NCI-H774 (cell line): ENCODE measurements at regions not wholly inside any gene's neighbourhood (a gene's known extent, or its start where the extent isn't known, plus 50 kb on each side); places are given as distances from the start of the nearest gene placed in this dataset.
"Not testable (repeated sequence)": the region's sequence is repeated elsewhere in the genome, so short reads cannot be mapped to it uniquely, and the experiment has no call there.

ENCODE experiments used
- DNase-seq: peaks from one replicate; lab custom pipeline; 2025; lab: John Stamatoyannopoulos, UW

DNA sequence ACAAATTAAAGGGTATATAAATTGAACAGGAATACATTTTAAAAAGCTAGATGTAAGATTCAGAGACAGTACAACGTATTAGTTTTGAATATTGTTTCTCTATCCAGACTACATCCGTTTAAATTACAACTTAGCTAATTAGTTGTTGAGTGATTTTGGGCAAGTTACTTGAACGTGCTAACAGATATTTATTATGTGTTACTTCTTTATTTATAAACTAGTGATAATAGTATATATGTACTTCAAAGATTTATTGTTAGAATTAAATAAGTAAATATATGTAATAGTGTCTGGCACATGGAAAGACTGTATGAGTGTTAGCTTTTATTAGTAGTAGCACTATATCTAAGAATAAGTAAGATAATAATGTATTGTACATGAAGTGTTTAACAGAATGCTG, 92.0 kb upstream of the GBE1 start:
- no peak for DNase-seq

DNA sequence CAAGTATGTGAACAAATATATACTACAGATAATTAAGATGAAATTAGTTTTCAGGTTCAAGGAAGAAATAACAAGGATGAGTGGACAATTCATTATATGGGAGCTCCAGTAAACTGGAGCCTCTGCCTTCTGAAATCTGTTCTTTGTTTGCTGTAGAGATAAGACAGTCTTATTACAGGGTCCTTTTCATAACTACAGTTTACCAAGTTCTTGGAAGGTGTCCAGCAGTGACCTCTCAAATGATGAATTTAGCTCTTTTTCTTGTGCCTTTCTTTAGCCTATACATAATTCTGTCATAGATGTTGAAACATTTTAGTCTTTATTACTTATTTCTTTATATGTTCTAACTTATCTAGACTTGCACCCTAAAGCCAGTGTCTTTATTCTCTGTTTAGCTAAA, 89.7 kb upstream of the GBE1 start:
- no peak for DNase-seq

DNA sequence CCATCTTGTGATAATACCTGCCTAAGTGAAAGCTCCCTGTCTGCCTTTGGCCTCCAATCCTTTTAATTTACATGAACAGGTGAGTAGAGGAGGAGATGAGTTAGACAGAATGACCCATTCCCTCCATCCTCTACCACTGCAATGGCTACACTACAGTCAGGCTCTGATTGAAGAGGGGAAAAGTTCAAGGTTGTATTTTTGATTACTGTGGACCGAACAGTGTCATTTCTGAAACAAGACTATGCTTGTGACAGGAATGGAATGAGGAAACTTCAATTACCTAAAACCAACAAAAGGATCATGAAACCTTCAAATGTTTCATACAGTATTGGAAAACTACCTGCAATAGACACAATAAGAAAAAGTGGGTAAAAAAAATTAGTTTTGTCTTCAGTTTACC, 85.5 kb upstream of the GBE1 start:
- DNase-seq = no peak

GRCh38 chr3:81841540-81841939, 80.1 kb upstream of the GBE1 start:
- DNase-seq = no peak

GRCh38 chr3:81839504-81840094, 78.2 kb upstream of the GBE1 start:
- no peak for DNase-seq

DNA sequence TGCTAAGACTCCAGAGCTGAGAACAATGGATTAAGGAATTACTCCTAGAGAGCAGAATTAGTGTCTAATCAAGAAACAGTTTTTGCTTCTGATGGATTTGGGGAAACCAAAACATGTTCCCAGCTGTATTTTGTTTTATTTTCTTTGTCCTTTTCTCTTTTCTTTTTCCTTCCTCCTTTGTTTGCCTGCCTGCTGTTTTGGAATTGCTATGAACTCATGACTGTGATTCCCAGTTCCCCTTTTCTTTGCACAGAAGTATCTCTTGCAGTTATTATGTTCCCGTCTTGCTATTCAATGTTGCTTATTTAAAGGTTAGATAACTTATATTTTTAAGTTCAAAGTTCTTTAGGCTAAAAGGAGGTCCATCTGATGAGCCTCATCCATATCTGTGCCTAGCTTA, 77.0 kb upstream of the GBE1 start:
- no peak for DNase-seq

- DNase-seq = no peak
Observed at GRCh38 chr3:81837071-81837593, 75.7 kb upstream of the GBE1 start.

- no peak for DNase-seq
Observed at GRCh38 chr3:81829937-81830336, 68.5 kb upstream of the GBE1 start.

DNA sequence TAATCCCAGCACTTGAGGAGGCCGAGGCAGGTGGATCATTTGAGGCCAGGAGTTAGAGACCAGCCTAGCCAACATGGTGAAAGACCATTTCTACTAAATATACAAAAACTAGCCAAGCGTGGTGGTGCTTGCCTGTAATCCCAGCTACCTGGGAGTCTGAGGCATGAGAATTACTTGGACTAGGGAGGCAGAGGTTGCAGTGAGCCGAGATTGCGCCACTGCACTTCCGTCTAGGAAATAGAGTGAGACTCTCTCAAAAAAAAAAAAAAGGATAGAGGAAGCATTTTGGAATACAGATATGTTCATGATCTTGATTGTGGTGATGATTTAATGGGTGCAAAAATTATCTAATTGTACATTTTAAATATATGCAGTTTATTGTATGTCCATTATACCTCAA, 67.8 kb upstream of the GBE1 start:
- DNase-seq = not testable (repeated sequence)

DNA sequence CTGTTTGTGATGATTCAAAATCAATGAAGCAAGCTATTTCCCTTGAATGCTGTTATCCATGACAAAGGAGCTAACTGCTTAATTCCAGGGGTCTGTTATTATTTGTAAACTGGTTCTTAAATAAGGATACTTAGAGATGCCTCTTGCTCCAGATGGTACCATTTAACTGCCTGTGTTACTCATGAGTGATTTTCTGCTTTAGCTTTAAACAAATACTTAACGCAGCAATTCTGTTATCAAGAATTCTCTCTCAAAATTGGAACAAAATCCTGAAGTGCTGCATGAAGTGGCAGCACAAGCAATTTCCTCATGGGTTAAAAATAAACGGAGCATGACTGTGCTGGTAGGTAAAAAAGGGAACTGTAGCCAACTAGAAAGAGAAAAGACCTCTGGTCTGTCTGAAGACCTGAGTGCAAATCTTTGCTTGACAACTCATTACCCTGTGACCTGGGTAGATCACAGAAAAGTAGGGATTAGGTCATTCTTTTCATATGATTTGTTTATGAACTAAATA, 62.5 kb upstream of the GBE1 start:
- DNase-seq = no peak

GRCh38 chr3:81823086-81823485, 61.6 kb upstream of the GBE1 start:
- DNase-seq = no peak

GRCh38 chr3:81816473-81817250, 55.2 kb upstream of the GBE1 start:
- no peak for DNase-seq

DNA sequence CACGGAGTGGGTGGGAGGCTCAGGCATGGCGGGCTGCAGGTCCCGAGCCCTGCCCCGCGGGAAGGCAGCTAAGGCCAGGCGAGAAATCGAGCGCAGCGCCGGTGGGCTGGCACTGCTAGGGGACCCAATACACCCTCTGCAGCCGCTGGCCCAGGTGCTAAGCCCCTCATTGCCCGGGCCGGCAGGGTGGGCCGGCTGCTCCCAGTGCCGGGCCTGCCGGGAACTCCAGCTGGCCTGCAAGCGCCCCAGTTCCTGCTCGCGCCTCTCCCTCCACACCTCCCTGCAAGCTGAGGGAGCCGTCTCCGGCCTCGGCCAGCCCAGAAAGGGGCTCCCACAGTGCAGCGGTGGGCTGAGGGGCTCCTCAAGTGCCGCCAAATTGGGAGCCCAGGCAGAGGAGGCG, 50.7 kb upstream of the GBE1 start:
- not testable (repeated sequence) for DNase-seq
